OCI-LY1 (cell line): ENCODE measurements at regions not wholly inside any gene's neighbourhood (a gene's known extent, or its start where the extent isn't known, plus 50 kb on each side); places are given as distances from the start of the nearest gene placed in this dataset.

ENCODE experiments used
- H2AFZ ChIP-seq: fragments of 200-600 bp; sonication (generic), shearing (Covaris generic); 2 replicates; pipeline ENCODE4 v1.6.0; 2014; ENCODE audit warnings: antibody characterized with exemption, mild to moderate bottlenecking, low read length
- H3F3A ChIP-seq: fragments of 200-600 bp; sonication (generic), shearing (Covaris generic); 2 replicates; pipeline ENCODE4 v1.6.0; 2014; ENCODE audit warnings: mild to moderate bottlenecking, antibody characterized with exemption, low read length, moderate library complexity; ENCODE audit not compliant: insufficient read depth
- H3K27ac ChIP-seq: fragments of 200-600 bp; sonication (generic); 2 replicates; pipeline ENCODE4 v1.5.1; 2014; ENCODE audit warnings: low read length, mixed run types, mild to moderate bottlenecking, low read depth; ENCODE audit not compliant: poor library complexity, severe bottlenecking
- H3K27me3 ChIP-seq: fragments of 200-600 bp; sonication (generic); 2 replicates; pipeline ENCODE4 v1.6.0; 2014; ENCODE audit warnings: antibody characterized with exemption, mild to moderate bottlenecking, low read length, moderate library complexity; ENCODE audit not compliant: insufficient read depth
- H3K36me3 ChIP-seq: fragments of 200-600 bp; sonication (generic); 2 replicates; pipeline ENCODE4 v1.6.1; 2014; ENCODE audit warnings: mild to moderate bottlenecking, antibody characterized with exemption, low read length, moderate library complexity, mixed read lengths; ENCODE audit not compliant: insufficient read depth
- H3K4me1 ChIP-seq: fragments of 200-600 bp; sonication (generic); 2 replicates; pipeline ENCODE4 v1.5.1; 2014; ENCODE audit warnings: mild to moderate bottlenecking, low read length, moderate library complexity; ENCODE audit not compliant: insufficient read depth, severe bottlenecking
- H3K4me2 ChIP-seq: fragments of 200-600 bp; sonication (generic), shearing (Covaris generic); 2 replicates; pipeline ENCODE4 v1.6.1; 2014; ENCODE audit warnings: low read length
- H3K4me3 ChIP-seq: fragments of 200-600 bp; sonication (generic); 2 replicates; pipeline ENCODE4 v1.5.1; 2014; ENCODE audit warnings: low read length, low read depth, mild to moderate bottlenecking, mixed read lengths; ENCODE audit not compliant: poor library complexity, severe bottlenecking
- H3K79me2 ChIP-seq: fragments of 200-600 bp; shearing (Covaris generic); 2 replicates; pipeline ENCODE4 v1.6.1; 2016; ENCODE audit warnings: mixed run types, low read length, mixed read lengths; ENCODE audit not compliant: insufficient read depth
- H3K9ac ChIP-seq: fragments of 200-600 bp; sonication (generic), shearing (Covaris generic); 2 replicates; pipeline ENCODE4 v1.6.1; 2014; ENCODE audit warnings: mild to moderate bottlenecking, low read length, mixed read lengths
- H3K9me2 ChIP-seq: fragments of 200-600 bp; sonication (generic), shearing (Covaris generic); 2 replicates; pipeline ENCODE4 v1.6.1; 2014; ENCODE audit warnings: low read depth, mild to moderate bottlenecking, low read length, mixed read lengths
- H3K9me3 ChIP-seq: fragments of 200-600 bp; shearing (Covaris generic); 2 replicates; pipeline ENCODE4 v1.6.1; 2014; ENCODE audit warnings: low read length, mixed read lengths
- H4K20me1 ChIP-seq: fragments of 200-600 bp; sonication (generic), shearing (Covaris generic); 2 replicates; pipeline ENCODE4 v1.6.0; 2016; ENCODE audit warnings: mild to moderate bottlenecking, low read length; ENCODE audit not compliant: insufficient read depth
- EZH2 ChIP-seq: fragments of 200-600 bp; sonication (generic), shearing (Covaris generic); IDR thresholded peaks from 2 replicates; pipeline ENCODE4 v1.8.0; 2017; ENCODE audit warnings: borderline replicate concordance, mixed run types, mild to moderate bottlenecking, antibody characterized with exemption, low read length, moderate library complexity, mixed read lengths
- TF ChIP-seq, protein P1 (sequence below): fragments of 200-600 bp; sonication (generic), shearing (Covaris generic); IDR thresholded peaks from 2 replicates; pipeline ENCODE4 v1.5.1; 2017; ENCODE audit warnings: mild to moderate bottlenecking, antibody characterized with exemption, low read length, moderate library complexity, mixed read lengths

DNA sequence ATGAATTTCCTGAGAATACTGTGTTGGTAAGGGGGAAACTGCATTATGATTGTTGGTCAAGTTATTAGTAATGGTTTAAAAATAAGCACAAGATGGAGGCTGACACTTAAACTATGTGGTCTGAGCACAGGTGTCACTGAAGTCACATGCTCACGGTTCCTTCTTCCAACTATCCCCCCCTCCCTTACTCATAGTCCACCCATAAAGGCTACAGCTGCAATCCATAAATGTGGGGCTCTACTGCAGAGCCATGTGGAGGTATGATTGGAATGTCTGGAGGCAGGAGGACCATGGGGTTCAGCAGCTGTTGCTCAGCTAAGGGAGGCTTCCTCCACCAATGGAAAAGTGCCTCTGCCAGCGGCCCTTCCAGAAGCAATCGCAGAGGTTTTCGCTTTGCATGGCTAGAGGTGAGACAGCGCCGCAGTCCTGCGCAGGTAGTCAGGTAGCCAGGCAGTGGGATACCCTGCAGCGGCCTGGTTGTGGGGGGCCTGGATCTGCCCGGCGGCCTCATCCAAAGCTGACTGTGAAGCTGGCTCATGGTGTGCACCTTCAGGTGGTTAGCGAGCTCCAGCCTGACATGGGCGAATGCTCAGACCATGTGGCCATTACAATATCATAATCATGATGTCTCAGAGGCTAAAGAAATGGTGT lies 249.6 kb downstream of the DCDC2C start:
- TF ChIP-seq EZH2, result no peak
- TF ChIP-seq, protein P1, sequence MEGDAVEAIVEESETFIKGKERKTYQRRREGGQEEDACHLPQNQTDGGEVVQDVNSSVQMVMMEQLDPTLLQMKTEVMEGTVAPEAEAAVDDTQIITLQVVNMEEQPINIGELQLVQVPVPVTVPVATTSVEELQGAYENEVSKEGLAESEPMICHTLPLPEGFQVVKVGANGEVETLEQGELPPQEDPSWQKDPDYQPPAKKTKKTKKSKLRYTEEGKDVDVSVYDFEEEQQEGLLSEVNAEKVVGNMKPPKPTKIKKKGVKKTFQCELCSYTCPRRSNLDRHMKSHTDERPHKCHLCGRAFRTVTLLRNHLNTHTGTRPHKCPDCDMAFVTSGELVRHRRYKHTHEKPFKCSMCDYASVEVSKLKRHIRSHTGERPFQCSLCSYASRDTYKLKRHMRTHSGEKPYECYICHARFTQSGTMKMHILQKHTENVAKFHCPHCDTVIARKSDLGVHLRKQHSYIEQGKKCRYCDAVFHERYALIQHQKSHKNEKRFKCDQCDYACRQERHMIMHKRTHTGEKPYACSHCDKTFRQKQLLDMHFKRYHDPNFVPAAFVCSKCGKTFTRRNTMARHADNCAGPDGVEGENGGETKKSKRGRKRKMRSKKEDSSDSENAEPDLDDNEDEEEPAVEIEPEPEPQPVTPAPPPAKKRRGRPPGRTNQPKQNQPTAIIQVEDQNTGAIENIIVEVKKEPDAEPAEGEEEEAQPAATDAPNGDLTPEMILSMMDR, result no peak
- Histone ChIP-seq H3K27me3 (no peaks in the 10 kb centered on the region), H3K4me1 (no peaks in the 10 kb centered on the region), H3K27ac (no peak overlapping the region), H3F3A (no peaks in the 10 kb centered on the region), H3K4me3 (no peak overlapping the region), H3K9me3 (no peaks in the 10 kb centered on the region), H3K9ac (no peak overlapping the region), H2AFZ (no peak overlapping the region), H4K20me1 (no peaks in the 10 kb centered on the region), H3K36me3 (no peaks in the 10 kb centered on the region), H3K79me2 (no peaks in the 10 kb centered on the region), H3K9me2 (no peaks in the 10 kb centered on the region), H3K4me2 (no peak overlapping the region)

DNA sequence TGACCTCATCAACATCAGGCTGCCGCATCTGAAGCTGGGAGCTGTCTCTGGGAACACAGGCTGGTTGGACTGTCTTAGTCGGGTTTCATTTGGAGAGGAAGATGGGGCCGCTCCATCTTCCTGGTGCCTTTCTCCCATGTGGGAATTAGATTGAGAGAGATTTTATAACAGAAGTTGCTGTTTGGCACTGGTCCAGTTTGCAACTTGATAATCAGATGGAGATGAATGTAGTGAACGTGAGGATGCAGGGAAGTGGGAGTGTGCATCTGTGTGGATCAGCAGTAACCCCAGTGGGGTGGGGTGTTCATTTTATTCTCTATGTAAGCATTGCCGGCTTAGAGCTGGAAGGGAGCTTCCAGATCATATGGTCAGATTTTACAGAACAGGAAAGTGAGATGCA lies 250.9 kb downstream of the DCDC2C start:
- Histone ChIP-seq H3K36me3 (no peaks in the 10 kb centered on the region), H3F3A (no peaks in the 10 kb centered on the region), H3K79me2 (no peaks in the 10 kb centered on the region), H3K27me3 (no peaks in the 10 kb centered on the region), H3K4me3 (no peak overlapping the region), H3K4me2 (no peak overlapping the region), H3K27ac (no peak overlapping the region), H2AFZ (no peak overlapping the region), H3K4me1 (no peaks in the 10 kb centered on the region), H3K9ac (no peak overlapping the region), H3K9me3 (no peaks in the 10 kb centered on the region), H4K20me1 (no peaks in the 10 kb centered on the region), H3K9me2 (no peaks in the 10 kb centered on the region)
- TF ChIP-seq EZH2, result no peak
- TF ChIP-seq, protein P1, result no peak

DNA sequence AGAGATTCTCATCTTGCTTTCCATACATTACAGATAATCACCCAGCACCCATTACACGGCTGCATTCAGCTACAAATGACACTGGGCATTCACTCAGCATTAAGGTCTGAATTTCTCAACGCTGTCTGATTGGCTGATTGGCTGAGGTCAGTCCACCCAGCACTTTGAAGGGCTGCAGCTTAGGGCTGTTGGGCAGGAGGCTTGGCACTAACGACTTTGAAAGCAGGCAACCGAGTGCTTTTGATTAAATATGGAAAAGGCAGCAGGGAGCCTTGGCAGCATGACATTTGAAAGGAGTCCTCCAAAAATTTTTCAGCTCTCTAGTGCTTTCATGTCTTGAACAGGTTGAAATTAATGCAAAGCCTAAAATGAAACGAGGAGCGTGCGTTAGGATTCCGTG lies 253.0 kb downstream of the DCDC2C start:
- Histone ChIP-seq H3K36me3 (no peaks in the 10 kb centered on the region), H3K27me3 (no peaks in the 10 kb centered on the region), H2AFZ (no peak overlapping the region), H3K4me2 (no peak overlapping the region), H3F3A (no peaks in the 10 kb centered on the region), H3K79me2 (no peaks in the 10 kb centered on the region), H4K20me1 (no peaks in the 10 kb centered on the region), H3K4me3 (no peak overlapping the region), H3K9me2 (no peaks in the 10 kb centered on the region), H3K4me1 (no peaks in the 10 kb centered on the region), H3K9me3 (no peaks in the 10 kb centered on the region), H3K9ac (no peak overlapping the region), H3K27ac (no peak overlapping the region)
- TF ChIP-seq EZH2, result no peak
- TF ChIP-seq, protein P1, result no peak
